Stimulated activated naive B cell treated with anti-CD40 and anti-IgM and Interleukin-4, amounts not matched to agents 10 μg/mL and 1 μg/mL and 100 μg/mL, for 72 hours (primary cell): ENCODE measurements at regions not wholly inside any gene's neighbourhood (a gene's known extent, or its start where the extent isn't known, plus 50 kb on each side); places are given as distances from the start of the nearest gene placed in this dataset.

Source experiments
- ATAC-seq, 2 donors: fragments of 150-1000 bp; cut with Tn5 transposase; replicated peaks; 2 replicates each; pipeline ENCODE4 v1.10.0; 2021; ENCODE audit warnings: moderate library complexity in 1 of 2
- DNase-seq: peaks from one replicate; pipeline ENCODE4 v3.0.0; 2021
- H3K27ac Mint-ChIP-seq: one replicate; pipeline ENCODE4 v1.8.0; 2022; ENCODE audit warnings: mild to moderate bottlenecking, mixed read lengths
- H3K27me3 Mint-ChIP-seq, 2 donors: one replicate each; pipeline ENCODE4 v1.8.0; 2022; ENCODE audit warnings: mixed read lengths in 2 of 2
- H3K36me3 Mint-ChIP-seq, 2 donors: one replicate each; pipeline ENCODE4 v1.8.0; 2022; ENCODE audit warnings: mixed read lengths in 2 of 2, mild to moderate bottlenecking in 1 of 2
- H3K4me1 Mint-ChIP-seq, 2 donors: one replicate each; pipeline ENCODE4 v1.8.0; 2022; ENCODE audit warnings: mixed read lengths in 2 of 2, mild to moderate bottlenecking in 1 of 2
- H3K4me3 Mint-ChIP-seq, 2 donors: one replicate each; pipeline ENCODE4 v1.8.0; 2022; ENCODE audit warnings: mild to moderate bottlenecking in 2 of 2, mixed read lengths in 2 of 2, moderate library complexity in 1 of 2
- H3K9me3 Mint-ChIP-seq, 2 donors: one replicate each; pipeline ENCODE4 v1.8.0; 2022; ENCODE audit warnings: mixed read lengths in 2 of 2, mild to moderate bottlenecking in 1 of 2

GRCh38 chr5:35468811-35469210 is 148.9 kb upstream of the SPEF2 start:
- no peaks in the 10 kb centered on the region for H3K9me3 Mint-ChIP-seq
- H3K4me1 Mint-ChIP-seq: no peaks in the 10 kb centered on the region
- H3K36me3 Mint-ChIP-seq: no peaks in the 10 kb centered on the region
- H3K4me3 Mint-ChIP-seq: no peak overlapping the region
- no peaks in the 10 kb centered on the region for H3K27me3 Mint-ChIP-seq
- no peak overlapping the region for H3K27ac Mint-ChIP-seq
- DNase-seq: no peak
- no peak for ATAC-seq

DNA sequence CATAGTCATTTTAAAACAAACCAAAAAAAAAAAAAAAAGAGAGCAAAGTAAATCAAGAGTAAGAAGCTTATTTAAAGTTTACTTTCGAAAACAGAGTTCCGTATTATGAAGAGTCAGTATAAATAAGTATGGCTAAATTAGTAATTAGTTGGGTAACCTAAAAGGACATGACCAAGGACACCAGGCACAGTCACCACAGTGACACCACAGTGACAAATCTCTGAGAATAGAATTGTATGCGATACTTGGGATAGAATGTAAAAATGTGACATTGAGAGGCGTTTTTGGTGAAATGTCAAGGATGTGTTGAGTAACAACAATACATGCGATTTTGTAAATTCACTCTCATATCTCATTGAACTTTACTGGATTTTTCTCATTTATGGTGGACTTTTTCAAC is 150.9 kb upstream of the SPEF2 start:
- Mint-ChIP-seq H3K9me3 (no peaks in the 10 kb centered on the region), H3K36me3 (no peaks in the 10 kb centered on the region), H3K4me1 (no peaks in the 10 kb centered on the region), H3K27me3 (no peaks in the 10 kb centered on the region), H3K4me3 (no peak overlapping the region), H3K27ac (no peak overlapping the region)
- DNase-seq (no peak), ATAC-seq (no peak)

GRCh38 chr5:35464757-35465156 is 152.9 kb upstream of the SPEF2 start:
- Mint-ChIP-seq H3K9me3 (no peaks in the 10 kb centered on the region), H3K36me3 (no peaks in the 10 kb centered on the region), H3K27ac (no peak overlapping the region), H3K4me1 (no peaks in the 10 kb centered on the region), H3K4me3 (no peak overlapping the region), H3K27me3 (peaks cover 3 to 7% of the 10 kb centered on the region in 2 donors)
- DNase-seq (no peak), ATAC-seq (no peak)

GRCh38 chr5:35461530-35461929 is 156.1 kb upstream of the SPEF2 start:
- ATAC-seq: no peak
- Mint-ChIP-seq H3K36me3 (no peaks in the 10 kb centered on the region), H3K9me3 (peaks cover 0 to 3% of the 10 kb centered on the region in 2 donors), H3K27ac (no peak overlapping the region), H3K27me3 (peaks cover 6 to 7% of the 10 kb centered on the region in 2 donors), H3K4me3 (no peak overlapping the region), H3K4me1 (no peaks in the 10 kb centered on the region)
- DNase-seq: no peak

- DNase-seq (no peak), ATAC-seq (no peak)
- no peak overlapping the region for H3K4me3 Mint-ChIP-seq
- H3K27ac Mint-ChIP-seq: no peak overlapping the region
- H3K36me3 Mint-ChIP-seq: no peaks in the 10 kb centered on the region
- peaks cover 6 to 7% of the 10 kb centered on the region in 2 donors for H3K27me3 Mint-ChIP-seq
- H3K4me1 Mint-ChIP-seq: no peaks in the 10 kb centered on the region
- peaks cover 0 to 3% of the 10 kb centered on the region in 2 donors for H3K9me3 Mint-ChIP-seq
Observed at GRCh38 chr5:35458824-35459207, 158.8 kb upstream of the SPEF2 start.

- Mint-ChIP-seq H3K4me3 (no peak overlapping the region), H3K27me3 (peaks cover 6 to 7% of the 10 kb centered on the region in 2 donors), H3K27ac (no peak overlapping the region), H3K36me3 (no peaks in the 10 kb centered on the region), H3K9me3 (peaks cover 0 to 3% of the 10 kb centered on the region in 2 donors), H3K4me1 (no peaks in the 10 kb centered on the region)
- ATAC-seq (no peak), DNase-seq (no peak)
Observed at GRCh38 chr5:35457912-35458823, 159.5 kb upstream of the SPEF2 start.

GRCh38 chr5:35456506-35456905 is 161.2 kb upstream of the SPEF2 start:
- H3K9me3 Mint-ChIP-seq: peaks cover 0 to 3% of the 10 kb centered on the region in 2 donors
- H3K36me3 Mint-ChIP-seq: no peaks in the 10 kb centered on the region
- peaks cover 6% of the 10 kb centered on the region in 2 donors for H3K27me3 Mint-ChIP-seq
- no peak for DNase-seq
- no peak for ATAC-seq
- H3K27ac Mint-ChIP-seq: no peak overlapping the region
- H3K4me3 Mint-ChIP-seq: no peak overlapping the region
- no peaks in the 10 kb centered on the region for H3K4me1 Mint-ChIP-seq

DNA sequence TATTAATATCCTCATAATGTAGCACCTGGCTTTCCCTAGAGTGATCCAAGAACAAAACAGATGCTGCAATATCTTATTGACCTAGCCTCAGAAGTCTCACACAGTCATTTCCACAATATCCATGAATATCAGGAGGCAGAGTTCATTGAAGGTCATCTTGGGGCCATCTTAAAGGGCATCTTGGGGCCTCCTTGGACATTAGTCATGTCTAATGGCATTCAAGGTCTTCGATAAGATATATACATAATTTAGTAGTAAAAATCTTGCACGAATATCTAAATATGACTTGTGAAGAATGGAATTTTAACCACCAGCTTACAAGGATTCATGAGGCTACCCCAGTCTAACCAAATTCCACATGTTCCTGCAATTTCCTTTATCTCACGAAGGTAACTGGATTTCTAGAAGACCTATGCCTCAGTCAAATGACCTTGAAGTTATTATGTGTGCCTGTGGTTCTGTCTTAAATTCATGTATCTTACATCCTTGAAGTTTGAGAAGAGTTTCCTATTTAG is 163.6 kb upstream of the SPEF2 start:
- no peak for ATAC-seq
- Mint-ChIP-seq H3K36me3 (no peaks in the 10 kb centered on the region), H3K4me1 (no peaks in the 10 kb centered on the region), H3K27ac (no peak overlapping the region), H3K9me3 (peaks cover 9 to 14% of the 10 kb centered on the region in 2 donors), H3K4me3 (no peak overlapping the region), H3K27me3 (peaks cover 0 to 3% of the 10 kb centered on the region in 2 donors)
- DNase-seq: no peak

GRCh38 chr5:35443803-35444595 is 173.7 kb upstream of the SPEF2 start:
- ATAC-seq (no peak), DNase-seq (no peak)
- Mint-ChIP-seq H3K9me3 (no peaks in the 10 kb centered on the region), H3K27me3 (peaks cover 19 to 29% of the 10 kb centered on the region in 2 donors), H3K36me3 (no peaks in the 10 kb centered on the region), H3K4me3 (no peak overlapping the region), H3K4me1 (no peaks in the 10 kb centered on the region), H3K27ac (no peak overlapping the region)

GRCh38 chr5:35442885-35443639 is 174.6 kb upstream of the SPEF2 start:
- DNase-seq (no peak), ATAC-seq (no peak)
- Mint-ChIP-seq H3K9me3 (no peaks in the 10 kb centered on the region), H3K27me3 (peaks cover 22 to 28% of the 10 kb centered on the region in 2 donors), H3K27ac (no peak overlapping the region), H3K4me1 (no peaks in the 10 kb centered on the region), H3K36me3 (no peaks in the 10 kb centered on the region), H3K4me3 (no peak overlapping the region)

DNA sequence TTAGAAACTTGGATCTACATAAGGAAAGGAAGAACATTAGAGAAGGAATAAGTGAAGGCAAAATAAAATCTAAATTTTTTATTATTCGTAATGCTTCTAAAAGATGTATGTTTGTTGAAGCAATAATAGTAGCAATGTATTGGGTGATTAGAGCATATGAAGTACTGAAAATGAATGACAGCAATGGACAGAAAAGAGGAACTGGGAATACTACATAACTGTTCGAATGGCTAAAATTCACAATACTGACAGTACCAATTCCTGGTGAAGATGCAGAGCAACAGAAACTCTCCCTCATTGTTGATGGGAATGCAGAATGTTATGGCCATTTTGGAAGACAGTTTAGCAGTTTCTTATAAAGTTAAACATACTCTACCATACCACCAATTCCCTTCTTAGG is 177.3 kb upstream of the SPEF2 start:
- no peak for DNase-seq
- Mint-ChIP-seq H3K9me3 (no peaks in the 10 kb centered on the region), H3K4me3 (no peak overlapping the region), H3K27ac (no peak overlapping the region), H3K27me3 (peaks cover 18 to 28% of the 10 kb centered on the region in 2 donors), H3K36me3 (no peaks in the 10 kb centered on the region), H3K4me1 (no peaks in the 10 kb centered on the region)
- no peak for ATAC-seq

GRCh38 chr5:35438786-35439185 is 178.9 kb upstream of the SPEF2 start:
- H3K4me1 Mint-ChIP-seq: no peaks in the 10 kb centered on the region
- no peaks in the 10 kb centered on the region for H3K36me3 Mint-ChIP-seq
- no peak for DNase-seq

DNA sequence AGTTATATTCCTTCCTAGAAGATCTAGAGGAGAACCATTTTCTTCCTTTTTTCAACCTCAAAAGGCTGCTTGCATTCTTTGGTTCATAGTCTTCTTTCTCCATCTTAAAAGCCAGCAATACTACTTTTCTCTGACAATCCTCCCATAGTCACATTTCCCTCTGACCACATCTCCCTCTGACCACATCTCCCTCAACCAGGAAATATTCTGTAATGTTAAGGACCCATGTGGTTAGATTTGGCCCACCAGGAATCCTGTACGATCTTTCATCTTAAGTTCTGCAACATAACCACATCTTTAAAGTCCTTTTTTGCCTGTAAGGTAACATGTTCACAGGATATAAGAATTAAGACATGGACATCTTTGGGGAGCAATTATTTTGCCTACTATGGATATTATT is 179.4 kb upstream of the SPEF2 start:
- no peaks in the 10 kb centered on the region for H3K9me3 Mint-ChIP-seq
- no peak overlapping the region for H3K27ac Mint-ChIP-seq
- no peak overlapping the region for H3K4me3 Mint-ChIP-seq
- ATAC-seq (no peak), DNase-seq (no peak)
- peaks cover 18 to 31% of the 10 kb centered on the region in 2 donors for H3K27me3 Mint-ChIP-seq
- H3K36me3 Mint-ChIP-seq: no peaks in the 10 kb centered on the region
- no peaks in the 10 kb centered on the region for H3K4me1 Mint-ChIP-seq

More at GRCh38 chr5:35438786-35439185, 178.9 kb upstream of the SPEF2 start:
- ATAC-seq: no peak
- Mint-ChIP-seq H3K27me3 (peaks cover 18 to 31% of the 10 kb centered on the region in 2 donors), H3K27ac (no peak overlapping the region), H3K4me3 (no peak overlapping the region), H3K9me3 (no peaks in the 10 kb centered on the region)

DNA sequence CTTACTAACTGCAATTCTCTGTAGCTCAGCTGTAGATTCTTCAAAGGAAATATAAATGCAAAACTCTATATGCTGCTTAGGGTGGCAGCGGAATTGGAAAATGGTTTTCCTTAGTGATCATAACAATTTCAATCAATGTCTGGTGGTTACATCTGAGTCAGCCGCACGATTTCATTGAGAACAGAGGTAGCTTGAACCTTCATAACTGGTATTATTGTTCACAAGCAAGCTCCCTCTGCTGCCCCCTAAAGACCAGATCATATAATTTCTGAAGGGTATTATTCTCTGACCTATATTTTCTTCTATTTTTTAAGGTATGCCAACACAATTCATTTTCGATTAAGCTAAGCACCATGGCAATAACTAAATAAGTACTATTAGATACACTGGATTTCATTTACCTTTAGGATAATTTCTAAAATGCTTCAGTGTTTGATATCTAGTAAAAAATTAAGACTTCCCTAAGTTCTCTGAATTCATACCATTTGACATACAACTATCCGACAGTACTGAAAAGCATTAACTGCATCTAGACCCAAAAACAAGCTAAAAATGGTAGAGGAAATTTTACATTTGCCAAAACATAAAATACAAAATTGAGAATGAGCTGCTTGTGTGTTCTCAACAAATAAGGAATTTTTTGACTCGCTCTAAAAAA is 181.1 kb upstream of the SPEF2 start:
- no peak for DNase-seq
- no peaks in the 10 kb centered on the region for H3K9me3 Mint-ChIP-seq
- H3K27ac Mint-ChIP-seq: no peak overlapping the region
- no peak for ATAC-seq
- no peaks in the 10 kb centered on the region for H3K4me1 Mint-ChIP-seq
- no peak overlapping the region for H3K4me3 Mint-ChIP-seq
- H3K27me3 Mint-ChIP-seq: peaks cover 25 to 31% of the 10 kb centered on the region in 2 donors
- no peaks in the 10 kb centered on the region for H3K36me3 Mint-ChIP-seq
